ENCODE measurements at regions not wholly inside any gene's neighbourhood (a gene's known extent, or its start where the extent isn't known, plus 50 kb on each side); places are given as distances from the start of the nearest gene placed in this dataset.
A peak's percentile ranks its signal among the peaks of the same experiment; 100 is the strongest.

GRCh38 chr1:87603626-87604025 is 274.9 kb downstream of the LMO4 start:
- DNase-seq (ENCODE audit: insufficient read length, low spot score, missing footprints) = no peak
- H4K20me1 ChIP-seq (ENCODE audit: insufficient read depth, low read length) = no peaks in the 10 kb centered on the region
- no peak overlapping the region for H3K4me2 ChIP-seq (ENCODE audit: insufficient read depth, low read length)
- no peaks in the 10 kb centered on the region for H3K36me3 ChIP-seq (ENCODE audit: insufficient read depth, low read length)
- H3K9me3 ChIP-seq (ENCODE audit: low read depth, low read length) = no peaks in the 10 kb centered on the region
- no peaks in the 10 kb centered on the region for H3K4me1 ChIP-seq (ENCODE audit: insufficient read depth, low read length)
- no peaks in the 10 kb centered on the region for H3K27me3 ChIP-seq (ENCODE audit: insufficient read depth, low read length)
- no peak overlapping the region for H3K27ac ChIP-seq (ENCODE audit: low read depth, low read length)
- H3K4me3 ChIP-seq (ENCODE audit: insufficient read depth, low read length) = no peak overlapping the region
- H3K79me2 ChIP-seq (ENCODE audit: insufficient read depth, low read length) = no peaks in the 10 kb centered on the region
- no peak overlapping the region for H2AFZ ChIP-seq (ENCODE audit: low read length)
- TF ChIP-seq CTCF (IDR thresholded peaks at IDR 0.05; ENCODE audit: extremely low read depth, low read depth, low read length) = no peak

GRCh38 chr1:87612956-87613355 is 284.3 kb downstream of the LMO4 start:
- no peak for TF ChIP-seq CTCF (IDR thresholded peaks at IDR 0.05; ENCODE audit: extremely low read depth, low read depth, low read length)
- no peak overlapping the region for H3K4me2 ChIP-seq (ENCODE audit: insufficient read depth, low read length)
- no peaks in the 10 kb centered on the region for H3K4me1 ChIP-seq (ENCODE audit: insufficient read depth, low read length)
- no peak for DNase-seq (ENCODE audit: insufficient read length, low spot score, missing footprints)
- H3K79me2 ChIP-seq (ENCODE audit: insufficient read depth, low read length) = no peaks in the 10 kb centered on the region
- H4K20me1 ChIP-seq (ENCODE audit: insufficient read depth, low read length) = no peaks in the 10 kb centered on the region
- no peak overlapping the region for H3K4me3 ChIP-seq (ENCODE audit: insufficient read depth, low read length)
- H3K36me3 ChIP-seq (ENCODE audit: insufficient read depth, low read length) = no peaks in the 10 kb centered on the region
- H3K27me3 ChIP-seq (ENCODE audit: insufficient read depth, low read length) = no peaks in the 10 kb centered on the region
- H2AFZ ChIP-seq (ENCODE audit: low read length) = no peak overlapping the region
- H3K27ac ChIP-seq (ENCODE audit: low read depth, low read length) = no peak overlapping the region
- no peaks in the 10 kb centered on the region for H3K9me3 ChIP-seq (ENCODE audit: low read depth, low read length)

- no peaks in the 10 kb centered on the region for H3K4me1 ChIP-seq (ENCODE audit: insufficient read depth, low read length)
These were observed 286.8 kb downstream of the LMO4 start for GRCh38 chr1:87615491-87615890.

GRCh38 chr1:87615901-87616300 is 287.2 kb downstream of the LMO4 start:
- no peak overlapping the region for H2AFZ ChIP-seq (ENCODE audit: low read length)
- peak; percentile 73 for DNase-seq (ENCODE audit: insufficient read length, low spot score, missing footprints)

More at GRCh38 chr1:87615491-87615890, 286.8 kb downstream of the LMO4 start:
- TF ChIP-seq CTCF (IDR thresholded peaks at IDR 0.05; ENCODE audit: extremely low read depth, low read depth, low read length) = no peak
- H3K36me3 ChIP-seq (ENCODE audit: insufficient read depth, low read length) = no peaks in the 10 kb centered on the region
- no peaks in the 10 kb centered on the region for H3K9me3 ChIP-seq (ENCODE audit: low read depth, low read length)
- H3K27ac ChIP-seq (ENCODE audit: low read depth, low read length) = no peak overlapping the region
- H3K4me3 ChIP-seq (ENCODE audit: insufficient read depth, low read length) = no peak overlapping the region
- no peaks in the 10 kb centered on the region for H3K79me2 ChIP-seq (ENCODE audit: insufficient read depth, low read length)
- no peak for DNase-seq (ENCODE audit: insufficient read length, low spot score, missing footprints)
- H2AFZ ChIP-seq (ENCODE audit: low read length) = no peak overlapping the region
- no peaks in the 10 kb centered on the region for H3K27me3 ChIP-seq (ENCODE audit: insufficient read depth, low read length)
- no peak overlapping the region for H3K4me2 ChIP-seq (ENCODE audit: insufficient read depth, low read length)
- H4K20me1 ChIP-seq (ENCODE audit: insufficient read depth, low read length) = no peaks in the 10 kb centered on the region

More at GRCh38 chr1:87615901-87616300, 287.2 kb downstream of the LMO4 start:
- no peak overlapping the region for H3K4me2 ChIP-seq (ENCODE audit: insufficient read depth, low read length)
- H3K27me3 ChIP-seq (ENCODE audit: insufficient read depth, low read length) = no peaks in the 10 kb centered on the region
- no peak overlapping the region for H3K4me3 ChIP-seq (ENCODE audit: insufficient read depth, low read length)
- H3K27ac ChIP-seq (ENCODE audit: low read depth, low read length) = no peak overlapping the region
- no peaks in the 10 kb centered on the region for H4K20me1 ChIP-seq (ENCODE audit: insufficient read depth, low read length)
- no peak for TF ChIP-seq CTCF (IDR thresholded peaks at IDR 0.05; ENCODE audit: extremely low read depth, low read depth, low read length)
- H3K36me3 ChIP-seq (ENCODE audit: insufficient read depth, low read length) = no peaks in the 10 kb centered on the region
- H3K79me2 ChIP-seq (ENCODE audit: insufficient read depth, low read length) = no peaks in the 10 kb centered on the region
- H3K4me1 ChIP-seq (ENCODE audit: insufficient read depth, low read length) = no peaks in the 10 kb centered on the region
- H3K9me3 ChIP-seq (ENCODE audit: low read depth, low read length) = no peaks in the 10 kb centered on the region

All from osteoblast (primary cell).